ENCODE measurements at regions not wholly inside any gene's neighbourhood (a gene's known extent, or its start where the extent isn't known, plus 50 kb on each side); places are given as distances from the start of the nearest gene placed in this dataset.

DNA sequence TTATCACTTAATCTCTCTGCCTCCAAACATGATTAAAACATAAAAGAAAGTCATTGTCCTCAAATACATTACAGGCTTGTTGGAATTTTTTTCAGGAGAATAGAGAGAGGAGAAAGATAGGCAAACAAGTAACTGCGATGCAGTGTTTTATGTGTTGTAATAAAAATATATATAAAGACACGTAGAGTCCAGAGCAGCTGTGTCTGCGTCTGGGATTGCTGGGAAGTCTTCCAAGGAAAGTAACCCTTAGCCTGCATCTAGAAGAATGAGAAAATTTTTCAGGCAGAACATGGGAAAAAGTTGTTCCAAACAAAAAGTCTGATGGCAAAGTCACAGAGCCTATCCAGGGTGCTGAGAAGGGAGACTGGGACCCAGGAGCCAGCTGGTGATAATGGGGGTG, 91.8 kb upstream of the ST6GAL2 start:
- FAIRE-seq, result no peak

DNA sequence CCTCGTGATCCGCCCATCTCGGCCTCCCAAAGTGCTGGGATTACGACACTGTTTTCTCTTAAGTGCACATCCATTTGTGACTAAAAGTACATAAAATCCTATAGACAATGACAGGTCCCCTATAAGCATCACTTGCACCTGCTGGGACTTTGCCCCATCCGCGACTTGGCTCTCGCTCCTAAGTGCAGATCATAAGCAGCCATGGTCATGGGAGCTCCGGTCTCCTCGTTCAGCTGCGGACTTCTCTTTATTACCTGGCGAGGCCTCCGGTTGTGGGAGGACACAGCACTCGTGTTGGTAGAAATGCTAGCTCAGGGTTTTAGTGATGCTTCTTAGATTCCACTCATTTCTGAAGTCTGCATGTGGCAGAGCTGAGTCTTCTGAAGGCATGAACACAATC, 92.7 kb upstream of the ST6GAL2 start:
- DNase-seq (ENCODE audit: insufficient read length, low spot score) (no peak), FAIRE-seq (no peak)

More for the DNA sequence above, 91.8 kb upstream of the ST6GAL2 start:
- no peak for DNase-seq (ENCODE audit: insufficient read length, low spot score)

DNA sequence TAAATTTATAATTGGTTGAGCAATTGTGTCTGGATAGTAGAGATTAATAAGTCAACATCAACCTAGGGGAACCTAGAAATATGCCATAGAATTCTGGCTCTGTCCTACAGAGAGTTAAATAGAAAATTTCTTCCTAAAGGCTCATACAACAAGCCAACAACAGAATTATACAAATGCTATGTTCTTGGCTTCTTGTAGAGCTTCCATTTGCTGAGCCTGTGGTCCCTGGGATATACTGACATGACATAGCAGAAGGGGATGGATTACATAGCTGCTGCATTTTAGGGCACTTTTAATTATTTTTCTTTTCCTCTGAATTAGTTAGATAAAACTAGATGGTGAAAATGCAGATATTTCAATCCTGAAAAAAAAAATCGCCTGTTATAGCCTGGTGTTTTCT, 95.5 kb upstream of the ST6GAL2 start:
- FAIRE-seq, result no peak
- no peak for DNase-seq (ENCODE audit: insufficient read length, low spot score)

DNA sequence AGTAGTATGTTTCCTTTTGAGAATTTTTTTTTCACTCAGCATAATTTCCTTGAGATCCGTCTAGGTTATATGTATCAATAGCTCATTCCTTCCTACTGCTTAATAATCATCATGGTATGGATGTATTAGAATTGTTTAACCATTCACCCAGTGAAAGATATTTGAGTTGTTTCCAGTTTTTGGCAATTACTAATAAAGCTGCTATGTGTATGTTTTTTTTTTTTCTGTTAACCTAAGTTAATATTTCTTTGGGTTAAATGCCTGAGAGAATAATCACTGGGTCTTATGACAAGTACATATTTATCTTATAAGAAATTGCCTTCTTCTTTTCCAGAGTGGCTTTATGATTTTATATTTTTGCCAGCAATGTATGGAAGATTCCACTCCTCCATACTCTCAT, 96.4 kb upstream of the ST6GAL2 start:
- DNase-seq (ENCODE audit: insufficient read length, low spot score) (no peak), FAIRE-seq (no peak)

DNA sequence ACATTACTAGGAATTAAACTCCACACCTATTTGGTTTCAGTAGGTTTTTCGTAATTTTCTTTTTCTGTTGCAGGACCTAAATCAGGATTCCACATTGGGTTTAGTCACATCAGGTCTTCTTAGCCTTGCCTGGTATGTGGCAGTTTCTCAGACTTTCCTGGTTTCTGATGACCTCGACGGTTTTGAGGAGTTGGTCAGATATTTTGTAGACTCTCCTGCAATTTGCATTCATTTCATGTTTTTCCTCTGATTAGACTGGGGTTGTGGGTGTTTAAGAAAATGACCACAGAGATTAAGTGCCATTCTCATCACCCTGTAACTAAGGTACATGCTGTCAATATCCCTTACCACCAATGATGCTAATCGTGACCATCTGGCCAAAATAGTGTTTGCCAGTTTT, 97.3 kb upstream of the ST6GAL2 start:
- FAIRE-seq, result no peak
- no peak for DNase-seq (ENCODE audit: insufficient read length, low spot score)

DNA sequence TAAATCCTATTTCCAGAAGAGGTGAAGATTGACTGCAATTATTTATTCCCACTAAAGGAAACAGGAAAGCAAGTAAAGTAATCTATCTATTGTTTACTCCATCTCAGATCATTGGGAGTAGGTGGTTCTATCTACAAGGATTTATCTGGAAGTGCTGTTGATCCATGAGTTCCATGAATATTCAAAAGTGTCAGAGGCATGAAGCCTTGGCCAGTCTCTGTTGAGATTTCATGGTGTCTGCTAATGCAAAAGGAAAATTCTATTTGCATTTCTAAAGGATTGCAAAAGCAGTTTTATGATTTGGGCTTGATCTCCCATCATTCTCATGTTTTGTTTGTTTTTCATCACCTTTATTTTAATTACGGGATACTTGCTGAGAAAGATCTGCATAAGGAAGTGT, 102.4 kb upstream of the ST6GAL2 start:
- DNase-seq (ENCODE audit: insufficient read length, low spot score) (no peak), FAIRE-seq (no peak)

DNA sequence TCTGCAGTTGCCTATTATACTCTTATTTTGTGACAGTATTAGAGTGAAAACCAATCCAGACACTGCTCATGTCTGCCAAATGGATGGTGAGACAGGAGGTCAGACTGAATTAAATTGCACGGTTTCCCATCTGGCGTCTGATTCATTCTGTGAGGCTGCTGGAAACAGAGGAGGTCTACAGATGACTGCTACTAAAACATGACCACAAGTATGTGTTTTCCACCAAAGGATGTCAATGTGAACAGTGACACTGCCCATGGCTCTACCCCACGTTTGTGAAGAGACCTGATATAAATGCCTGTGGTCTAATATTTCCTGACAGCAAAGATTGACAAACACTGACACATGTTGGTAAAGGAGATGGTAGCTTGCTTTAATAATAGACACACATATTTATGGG, 104.3 kb upstream of the ST6GAL2 start:
- DNase-seq (ENCODE audit: insufficient read length, low spot score) (no peak), FAIRE-seq (no peak)

DNA sequence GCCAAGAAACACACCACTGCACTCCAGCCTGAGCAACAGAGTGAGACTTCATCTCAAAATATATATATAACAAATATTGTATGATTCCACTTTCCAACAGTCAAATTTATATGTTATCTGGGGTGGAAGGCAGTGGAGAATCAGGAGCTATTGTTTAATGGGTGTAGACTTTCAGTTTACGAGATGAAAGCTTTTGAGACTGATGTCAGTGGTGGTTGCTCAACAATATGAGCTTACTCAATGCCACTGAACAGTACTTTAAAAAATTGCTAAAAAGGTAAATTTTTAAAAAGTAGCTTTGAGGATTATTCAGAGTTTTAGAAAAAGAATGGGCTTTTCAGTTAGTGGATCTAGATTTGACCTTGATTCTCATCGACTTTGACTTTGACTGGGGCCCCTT, 105.9 kb upstream of the ST6GAL2 start:
- FAIRE-seq (no peak), DNase-seq (ENCODE audit: insufficient read length, low spot score) (no peak)

DNA sequence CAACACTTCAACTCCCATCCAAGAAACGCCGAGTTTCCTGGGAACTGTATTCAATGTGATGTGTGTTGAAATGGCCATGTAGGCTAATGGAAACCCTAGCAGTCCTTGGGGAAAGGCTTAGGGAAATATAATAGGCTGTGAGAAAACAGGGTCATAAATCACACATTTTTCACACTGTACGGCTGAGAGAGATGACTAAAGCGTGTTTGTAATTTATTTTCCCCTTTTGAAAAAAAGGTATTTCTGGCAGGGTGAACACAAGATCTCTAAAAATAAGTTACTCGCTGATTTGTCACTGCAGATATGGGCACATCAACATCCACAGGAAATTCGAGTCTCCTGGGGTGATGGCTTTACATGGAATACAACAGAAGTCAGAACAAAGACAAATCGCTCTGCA, 109.6 kb upstream of the ST6GAL2 start:
- FAIRE-seq (no peak), DNase-seq (ENCODE audit: insufficient read length, low spot score) (no peak)

DNA sequence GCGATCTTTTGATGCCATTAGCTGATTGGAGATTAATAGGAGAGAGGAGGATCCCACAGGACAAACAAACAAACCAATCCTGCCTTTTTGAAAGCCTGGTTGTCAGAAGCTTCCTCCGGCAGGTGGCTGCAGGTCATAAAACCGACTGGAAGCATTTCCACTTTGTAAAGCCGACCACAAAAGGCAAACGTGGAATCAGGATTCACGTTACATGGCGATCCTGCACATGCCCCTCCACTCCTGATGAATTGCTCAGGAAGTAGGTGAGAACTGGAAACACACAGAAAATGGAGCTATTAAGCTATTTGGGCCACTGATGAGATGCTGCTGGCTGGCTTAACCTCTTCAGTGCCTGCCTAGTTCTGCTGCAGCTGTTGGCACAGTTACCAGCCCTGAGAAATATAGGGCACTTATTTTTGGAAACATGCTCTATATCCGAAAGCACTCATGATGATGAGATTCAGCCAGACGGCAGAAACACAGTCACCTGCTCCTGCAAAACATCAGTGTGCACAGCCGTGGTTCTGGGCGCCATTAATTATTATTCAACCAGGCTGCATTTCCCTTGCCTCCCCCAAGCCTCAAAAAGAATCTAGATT, 110.3 kb upstream of the ST6GAL2 start:
- FAIRE-seq (no peak), DNase-seq (ENCODE audit: insufficient read length, low spot score) (no peak)

DNA sequence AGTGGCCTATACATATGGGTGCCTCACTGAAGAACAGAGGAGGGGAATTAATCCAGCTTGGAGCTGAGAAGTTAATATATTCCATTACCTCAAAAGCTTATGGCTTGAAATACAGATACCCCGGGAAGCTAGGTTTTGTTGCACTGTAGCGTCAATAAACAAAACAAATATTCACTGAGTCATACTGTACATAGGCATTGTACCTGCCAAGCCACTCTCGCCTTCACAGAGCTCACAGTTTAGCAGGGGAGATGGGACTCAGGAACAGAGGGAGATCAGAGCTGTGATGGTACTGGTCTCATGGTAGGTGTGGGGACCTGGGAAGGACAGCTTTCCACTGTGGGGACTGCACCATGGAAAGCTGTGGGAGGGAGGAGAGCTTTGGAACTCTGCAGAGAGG, 111.2 kb upstream of the ST6GAL2 start:
- DNase-seq (ENCODE audit: insufficient read length, low spot score), result no peak
- FAIRE-seq, result no peak

DNA sequence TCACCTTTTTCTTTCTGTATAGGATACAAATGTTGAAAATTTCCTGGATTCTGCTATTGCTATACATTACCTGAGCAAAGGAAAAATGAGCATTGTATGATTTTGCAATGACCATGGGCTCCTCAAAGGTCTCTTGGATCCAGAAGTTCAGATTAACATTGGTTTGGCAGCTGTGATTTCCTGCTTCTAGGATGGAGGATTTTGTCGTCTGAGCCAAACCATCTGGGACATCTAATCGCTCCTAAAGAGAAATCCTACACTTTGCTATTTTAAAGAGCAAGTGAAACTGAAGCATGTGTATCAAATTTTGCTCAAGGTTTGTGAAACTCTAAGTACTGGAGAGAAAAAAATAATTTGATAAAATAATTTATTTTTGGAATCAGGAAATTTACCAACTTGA, 115.1 kb upstream of the ST6GAL2 start:
- FAIRE-seq, result no peak
- no peak for DNase-seq (ENCODE audit: insufficient read length, low spot score)

DNA sequence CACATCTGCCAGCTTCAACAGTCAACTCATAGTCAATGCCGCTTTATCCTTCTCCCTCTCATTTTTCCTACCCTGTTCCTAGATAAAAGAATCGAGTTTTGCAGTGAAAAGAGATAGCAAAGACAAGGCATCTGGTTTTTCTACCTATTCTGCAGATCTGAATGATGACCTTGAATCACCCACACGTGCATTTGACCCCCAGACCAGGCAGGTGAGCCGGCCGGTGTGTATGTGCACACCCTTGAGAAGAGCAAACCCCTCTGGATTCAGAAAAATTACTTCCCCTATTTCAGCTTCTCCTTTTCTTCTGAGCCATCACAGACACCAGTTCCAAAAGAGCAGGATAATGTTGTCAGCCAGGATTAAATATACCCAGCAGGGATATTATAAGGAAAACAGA, 115.6 kb upstream of the ST6GAL2 start:
- DNase-seq (ENCODE audit: insufficient read length, low spot score) (no peak), FAIRE-seq (no peak)

DNA sequence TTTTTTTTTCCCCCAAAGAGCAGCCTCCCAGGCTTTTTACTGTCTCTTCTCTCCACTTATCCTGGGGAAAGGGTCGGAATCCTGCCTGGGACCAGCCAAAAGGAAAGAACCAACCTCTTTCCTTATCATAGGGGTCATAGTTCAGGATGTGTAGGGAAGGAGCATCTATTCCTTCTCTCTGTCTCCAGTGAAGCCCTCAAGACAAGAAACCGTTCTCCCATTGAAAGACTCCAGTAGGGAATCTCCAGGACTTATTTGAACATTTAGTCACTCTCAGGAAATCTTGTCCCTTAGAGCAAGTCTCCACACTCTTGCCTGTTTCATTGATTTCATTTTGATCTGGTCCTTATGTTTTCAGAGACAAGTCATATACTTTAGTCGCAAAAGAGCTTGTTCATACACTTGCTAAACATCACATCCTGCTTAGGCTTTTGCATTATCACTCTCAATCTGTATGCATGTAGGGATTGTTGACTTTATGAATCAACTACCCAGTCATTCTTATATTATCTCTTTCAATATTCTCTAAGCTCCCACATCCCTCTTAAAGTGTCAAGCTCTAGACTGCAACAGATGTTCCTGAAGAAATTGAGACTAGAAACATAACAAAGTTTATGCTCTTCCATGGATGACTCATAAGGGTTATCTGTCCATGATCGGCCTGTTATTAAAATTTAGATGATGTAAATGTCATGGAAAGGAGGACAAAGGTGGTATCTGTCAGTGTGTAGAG, 116.2 kb upstream of the ST6GAL2 start:
- DNase-seq (ENCODE audit: insufficient read length, low spot score) (peak; percentile 9), FAIRE-seq (no peak)

DNA sequence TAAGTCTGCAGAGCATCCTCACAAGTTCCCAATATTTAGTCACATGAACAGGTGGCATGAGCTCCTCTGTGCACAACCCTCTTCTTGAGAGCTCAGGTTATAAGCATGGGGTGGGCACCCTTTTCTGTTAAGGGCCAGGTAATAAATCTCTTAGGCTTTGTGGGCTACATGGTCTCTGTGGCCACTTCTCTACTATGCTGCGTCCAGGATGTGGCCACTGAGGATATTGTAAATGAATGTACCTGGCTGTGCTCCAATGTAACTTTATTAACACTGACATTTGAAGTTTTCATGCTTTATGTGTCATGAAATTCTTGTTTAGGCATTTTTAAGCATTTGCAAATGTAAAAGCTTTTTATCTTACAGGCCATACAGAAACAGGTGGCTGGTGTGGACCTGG, 116.8 kb upstream of the ST6GAL2 start:
- no peak for DNase-seq (ENCODE audit: insufficient read length, low spot score)
- FAIRE-seq, result no peak

DNA sequence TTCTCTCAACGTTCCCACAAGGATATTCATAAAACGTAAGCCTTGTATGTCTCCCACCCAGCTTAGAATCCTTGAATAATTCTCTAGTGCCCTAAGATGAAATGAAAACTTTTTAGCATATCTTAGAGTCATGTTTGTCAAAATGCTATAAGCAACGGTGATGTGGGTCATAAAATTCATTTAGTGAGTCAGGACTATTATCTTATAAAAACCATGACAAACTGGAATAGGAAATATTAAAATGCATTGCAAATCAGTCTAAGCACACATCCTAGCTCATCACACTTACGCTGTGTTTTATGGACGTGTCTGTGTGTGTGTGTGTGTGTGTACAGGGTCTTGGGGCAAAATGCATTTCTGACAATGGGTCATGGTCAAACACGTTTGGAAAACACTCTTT, 119.9 kb upstream of the ST6GAL2 start:
- DNase-seq (ENCODE audit: insufficient read length, low spot score) (no peak), FAIRE-seq (no peak)

DNA sequence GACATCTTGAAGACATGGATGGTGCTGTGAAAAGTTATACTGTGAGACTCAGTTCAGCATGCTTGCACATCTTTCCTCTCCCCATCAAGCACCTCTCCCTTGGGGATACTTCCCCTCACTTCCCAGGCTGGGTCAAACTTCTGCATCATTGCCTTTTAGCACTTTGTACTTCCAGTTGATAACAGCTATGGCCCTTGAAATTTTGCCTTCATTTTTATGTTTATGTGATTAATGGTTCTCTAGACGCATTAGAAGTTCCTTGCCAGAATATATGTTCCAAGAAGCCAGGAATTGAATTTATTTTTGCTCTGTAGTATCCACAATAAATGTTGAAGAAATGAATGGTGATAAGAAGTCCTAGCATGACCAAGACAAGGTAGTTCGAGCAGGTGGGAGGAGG, 120.9 kb upstream of the ST6GAL2 start:
- FAIRE-seq, result no peak
- no peak for DNase-seq (ENCODE audit: insufficient read length, low spot score)

DNA sequence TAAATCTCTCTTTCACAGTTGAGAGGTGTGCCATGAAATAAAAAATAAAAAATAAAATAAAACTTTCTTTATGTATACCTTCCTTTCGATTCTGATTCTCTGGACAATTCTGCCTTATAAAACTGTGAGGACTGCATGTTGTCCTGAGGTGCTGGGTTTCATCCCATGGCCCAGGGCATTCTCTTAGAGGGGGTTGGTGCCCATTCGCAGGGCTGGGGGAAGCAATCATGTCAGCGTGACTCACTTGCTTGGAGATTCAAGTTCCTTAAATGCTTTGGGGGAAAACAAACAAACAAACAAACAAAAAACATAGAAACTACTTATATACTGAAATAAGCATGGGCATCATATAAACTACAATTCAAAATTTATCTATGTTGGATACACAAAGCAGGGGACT, 122.0 kb upstream of the ST6GAL2 start:
- FAIRE-seq, result no peak
- DNase-seq (ENCODE audit: insufficient read length, low spot score), result no peak

DNA sequence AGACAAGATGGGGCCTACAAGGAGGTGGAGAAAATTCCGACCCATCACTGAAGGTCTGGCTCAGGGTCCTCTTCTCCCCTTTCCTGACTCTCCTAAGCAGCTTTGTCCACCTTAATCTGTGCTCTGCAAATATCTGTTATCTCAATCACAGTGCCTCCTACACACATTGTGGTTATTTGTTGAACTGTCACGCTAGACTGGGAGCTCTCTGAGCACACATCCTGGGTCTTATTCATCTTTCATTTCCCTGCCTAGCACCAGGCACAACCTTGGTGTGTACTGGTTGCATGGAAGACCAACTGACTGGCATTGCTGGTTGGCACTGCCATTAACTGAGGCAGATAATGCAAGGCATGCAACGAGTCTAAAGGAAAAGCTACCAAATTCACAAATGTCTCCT, 122.9 kb upstream of the ST6GAL2 start:
- FAIRE-seq, result no peak
- DNase-seq (ENCODE audit: insufficient read length, low spot score), result no peak

DNA sequence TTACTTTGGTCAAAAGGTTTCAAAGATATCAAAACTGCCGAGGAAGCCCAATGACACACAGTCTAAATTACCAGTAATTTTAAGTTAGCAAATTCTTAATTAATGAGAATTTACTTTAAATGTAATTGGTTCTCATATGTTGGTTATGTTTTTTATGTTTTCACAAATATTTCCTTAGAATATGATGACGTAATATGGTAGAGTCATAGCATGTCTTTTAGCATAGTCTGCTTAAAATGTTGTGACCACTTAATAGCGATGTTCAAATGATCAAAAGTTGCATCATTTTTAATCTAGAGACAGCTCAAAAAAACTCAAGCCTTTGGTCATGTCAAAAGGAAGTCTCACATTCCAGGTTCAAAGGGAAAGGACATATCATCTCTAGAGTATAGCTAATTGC, 123.3 kb upstream of the ST6GAL2 start:
- DNase-seq (ENCODE audit: insufficient read length, low spot score) (no peak), FAIRE-seq (no peak)

DNA sequence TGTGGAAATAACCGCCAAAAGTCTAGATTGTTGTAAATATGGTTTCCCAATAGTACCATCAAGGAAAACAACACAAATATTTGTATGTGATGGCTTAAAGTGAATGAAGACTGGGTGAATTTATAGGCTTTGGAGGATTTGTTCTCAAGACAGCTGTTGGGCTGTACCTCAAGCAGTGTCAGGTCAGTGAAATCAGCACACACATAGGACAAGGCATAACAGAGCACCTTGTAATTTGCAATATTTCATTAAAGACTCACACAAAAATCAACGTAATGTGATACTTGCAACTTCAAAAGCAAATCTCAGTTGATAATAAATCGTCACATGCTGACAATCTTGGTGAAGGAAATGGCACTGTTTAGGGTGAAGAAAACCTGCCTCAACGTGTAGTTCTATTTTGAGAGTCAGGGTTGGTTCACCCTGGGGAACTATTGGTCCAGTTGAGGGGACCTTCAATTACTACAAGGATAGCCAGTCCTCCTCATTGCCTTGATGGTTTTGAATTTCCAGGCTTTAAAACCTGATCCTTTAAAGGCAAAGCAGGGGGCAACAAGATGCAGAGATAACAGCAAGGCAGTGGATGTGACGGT, 126.8 kb upstream of the ST6GAL2 start:
- DNase-seq (ENCODE audit: insufficient read length, low spot score) (no peak), FAIRE-seq (no peak)

DNA sequence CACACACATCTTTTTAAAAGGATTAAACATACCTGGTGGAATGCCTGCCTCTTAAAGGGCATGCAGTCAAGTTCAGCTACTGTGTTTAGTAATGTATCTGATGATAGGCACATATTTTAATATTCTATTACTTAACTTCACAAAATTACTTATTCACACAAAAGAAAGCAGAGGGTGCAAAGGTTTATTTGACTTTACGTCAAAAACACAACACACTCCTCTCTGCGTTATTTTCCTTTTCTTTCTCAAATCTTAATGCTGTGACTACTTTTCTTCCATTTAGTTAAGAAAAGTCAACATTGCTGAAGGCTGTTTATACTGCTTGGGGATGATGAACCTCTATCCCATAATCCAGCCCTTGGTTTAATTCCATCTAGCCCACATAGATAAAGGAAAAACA, 127.9 kb upstream of the ST6GAL2 start:
- DNase-seq (ENCODE audit: insufficient read length, low spot score), result no peak
- FAIRE-seq, result no peak
